Duodenal mucosa (tissue), 2 donors: ENCODE measurements at regions not wholly inside any gene's neighbourhood (a gene's known extent, or its start where the extent isn't known, plus 50 kb on each side); places are given as distances from the start of the nearest gene placed in this dataset.

ENCODE experiments used
- H3K27ac ChIP-seq: one replicate; pipeline ENCODE4 v1.7.0; 2013; ENCODE audit warnings: low read depth, low read length
- H3K27me3 ChIP-seq, 2 donors: one replicate each; pipeline ENCODE4 v1.7.0; 2013; ENCODE audit warnings: low read length in 2 of 2, control low read depth in 1 of 2; ENCODE audit not compliant: insufficient read depth in 2 of 2, control insufficient read depth in 1 of 2
- H3K36me3 ChIP-seq, 2 donors: one replicate each; pipeline ENCODE4 v1.7.0; 2013; ENCODE audit warnings: low read length in 2 of 2, control low read depth in 1 of 2; ENCODE audit not compliant: insufficient read depth in 2 of 2, control insufficient read depth in 1 of 2
- H3K4me1 ChIP-seq, 2 donors: one replicate each; pipeline ENCODE4 v1.7.0; 2013; ENCODE audit warnings: low read length in 2 of 2, control low read depth in 1 of 2; ENCODE audit not compliant: insufficient read depth in 2 of 2, control insufficient read depth in 1 of 2
- H3K4me3 ChIP-seq, 2 donors: one replicate each; pipeline ENCODE4 v1.7.0; 2013; ENCODE audit warnings: low read length in 2 of 2, low read depth in 1 of 2
- H3K9ac ChIP-seq, 2 donors: one replicate each; pipeline ENCODE4 v1.7.0; 2013; ENCODE audit warnings: low read length in 2 of 2, low read depth in 1 of 2
- H3K9me3 ChIP-seq, 2 donors: one replicate each; pipeline ENCODE4 v1.7.0; 2013; ENCODE audit warnings: low read length in 2 of 2, control low read depth in 1 of 2; ENCODE audit not compliant: control insufficient read depth in 1 of 2

- Histone ChIP-seq H3K36me3 (no peaks in the 10 kb centered on the region), H3K27ac (no peak overlapping the region)
Measured at GRCh38 chr20:60262967-60263603, 304.9 kb downstream of the CDH26 start.

GRCh38 chr20:60263725-60264709 lies 305.8 kb downstream of the CDH26 start:
- no peak overlapping the region for H3K9ac ChIP-seq
- no peaks in the 10 kb centered on the region for H3K4me1 ChIP-seq
- H3K27me3 ChIP-seq: no peaks in the 10 kb centered on the region
- H3K36me3 ChIP-seq: no peaks in the 10 kb centered on the region
- no peak overlapping the region for H3K27ac ChIP-seq
- H3K4me3 ChIP-seq: no peak overlapping the region
- no peaks in the 10 kb centered on the region for H3K9me3 ChIP-seq

More at GRCh38 chr20:60262967-60263603, 304.9 kb downstream of the CDH26 start:
- Histone ChIP-seq H3K9me3 (no peaks in the 10 kb centered on the region), H3K9ac (no peak overlapping the region), H3K27me3 (no peaks in the 10 kb centered on the region), H3K4me3 (no peak overlapping the region), H3K4me1 (no peaks in the 10 kb centered on the region)

GRCh38 chr20:60266177-60266823 lies 308.1 kb downstream of the CDH26 start:
- Histone ChIP-seq H3K27me3 (no peaks in the 10 kb centered on the region), H3K36me3 (no peaks in the 10 kb centered on the region), H3K9ac (no peak overlapping the region), H3K27ac (no peak overlapping the region), H3K4me1 (no peaks in the 10 kb centered on the region), H3K9me3 (no peaks in the 10 kb centered on the region), H3K4me3 (no peak overlapping the region)

GRCh38 chr20:60268491-60268890 lies 310.3 kb downstream of the CDH26 start:
- Histone ChIP-seq H3K4me1 (no peaks in the 10 kb centered on the region), H3K36me3 (no peaks in the 10 kb centered on the region), H3K27me3 (no peaks in the 10 kb centered on the region)

GRCh38 chr20:60269573-60270162 lies 311.4 kb downstream of the CDH26 start:
- H3K27me3 ChIP-seq: no peaks in the 10 kb centered on the region
- H3K4me3 ChIP-seq: no peak overlapping the region
- no peaks in the 10 kb centered on the region for H3K9me3 ChIP-seq

More at GRCh38 chr20:60268491-60268890, 310.3 kb downstream of the CDH26 start:
- Histone ChIP-seq H3K4me3 (no peak overlapping the region), H3K9ac (no peak overlapping the region), H3K9me3 (no peaks in the 10 kb centered on the region), H3K27ac (no peak overlapping the region)

GRCh38 chr20:60270341-60270740 lies 312.1 kb downstream of the CDH26 start:
- H3K9ac ChIP-seq: no peak overlapping the region
- no peaks in the 10 kb centered on the region for H3K4me1 ChIP-seq
- H3K36me3 ChIP-seq: no peaks in the 10 kb centered on the region
- H3K4me3 ChIP-seq: no peak overlapping the region
- no peaks in the 10 kb centered on the region for H3K27me3 ChIP-seq
- H3K9me3 ChIP-seq: no peaks in the 10 kb centered on the region
- H3K27ac ChIP-seq: no peak overlapping the region

More at GRCh38 chr20:60269573-60270162, 311.4 kb downstream of the CDH26 start:
- Histone ChIP-seq H3K4me1 (no peaks in the 10 kb centered on the region), H3K36me3 (no peaks in the 10 kb centered on the region), H3K9ac (no peak overlapping the region), H3K27ac (no peak overlapping the region)

GRCh38 chr20:60271597-60271996 lies 313.4 kb downstream of the CDH26 start:
- H3K36me3 ChIP-seq: no peaks in the 10 kb centered on the region
- H3K4me3 ChIP-seq: no peak overlapping the region
- H3K27me3 ChIP-seq: no peaks in the 10 kb centered on the region
- H3K9ac ChIP-seq: no peak overlapping the region
- no peaks in the 10 kb centered on the region for H3K4me1 ChIP-seq
- H3K9me3 ChIP-seq: no peaks in the 10 kb centered on the region
- H3K27ac ChIP-seq: no peak overlapping the region

GRCh38 chr20:60272790-60273189 lies 314.6 kb downstream of the CDH26 start:
- H3K9ac ChIP-seq: no peak overlapping the region

GRCh38 chr20:60274717-60275116 lies 316.5 kb downstream of the CDH26 start:
- H3K36me3 ChIP-seq: no peaks in the 10 kb centered on the region
- no peaks in the 10 kb centered on the region for H3K4me1 ChIP-seq
- no peak overlapping the region for H3K9ac ChIP-seq
- no peak overlapping the region for H3K4me3 ChIP-seq
- H3K27me3 ChIP-seq: no peaks in the 10 kb centered on the region
- H3K27ac ChIP-seq: no peak overlapping the region
- no peaks in the 10 kb centered on the region for H3K9me3 ChIP-seq

More at GRCh38 chr20:60272790-60273189, 314.6 kb downstream of the CDH26 start:
- Histone ChIP-seq H3K27me3 (no peaks in the 10 kb centered on the region), H3K4me1 (no peaks in the 10 kb centered on the region), H3K27ac (no peak overlapping the region), H3K36me3 (no peaks in the 10 kb centered on the region), H3K4me3 (no peak overlapping the region), H3K9me3 (no peaks in the 10 kb centered on the region)
